Cardiac muscle cell (in vitro differentiated cells and primary cell): ENCODE measurements at regions not wholly inside any gene's neighbourhood (a gene's known extent, or its start where the extent isn't known, plus 50 kb on each side); places are given as distances from the start of the nearest gene placed in this dataset.

Experiments
- DNase-seq, 2 donors: peaks; one replicate each; pipeline versions ENCODE4 v3.0.0 to v3.0.0-alpha.2; 2010 to 2017; ENCODE audit warnings: low read depth in 1 of 2, low spot score in 1 of 2
- H3K27ac ChIP-seq: fragments of 200-600 bp; sonication (generic); 2 replicates; pipeline ENCODE4 v1.5.1; 2016
- H3K27me3 ChIP-seq: fragments of 200-600 bp; sonication (generic); 2 replicates; pipeline ENCODE4 v1.6.0; 2016; ENCODE audit warnings: control low read depth
- H3K36me3 ChIP-seq: fragments of 200-600 bp; sonication (generic); 2 replicates; pipeline ENCODE4 v1.5.1; 2016; ENCODE audit warnings: control low read depth
- H3K4me1 ChIP-seq: fragments of 200-600 bp; sonication (generic); 2 replicates; pipeline ENCODE4 v1.8.1; 2017; ENCODE audit warnings: low read depth, mild to moderate bottlenecking, mixed run types
- H3K4me3 ChIP-seq: fragments of 200-600 bp; sonication (generic); 2 replicates; pipeline ENCODE4 v1.5.1; 2016; ENCODE audit warnings: mild to moderate bottlenecking
- H3K9me3 ChIP-seq: fragments of 200-600 bp; sonication (generic); 2 replicates; pipeline ENCODE4 v1.5.1; 2017; ENCODE audit warnings: low read depth, mild to moderate bottlenecking, control low read depth
- CTCF ChIP-seq: IDR thresholded peaks from 2 replicates; pipeline ENCODE4 v1.5.1; 2012; ENCODE audit warnings: low read depth, mild to moderate bottlenecking, low read length

GRCh38 chr7:156207306-156207705 is 395.0 kb upstream of the SHH start:
- Histone ChIP-seq H3K4me1 (no peaks in the 10 kb centered on the region), H3K9me3 (no peaks in the 10 kb centered on the region), H3K4me3 (no peak overlapping the region), H3K27me3 (no peaks in the 10 kb centered on the region), H3K36me3 (no peaks in the 10 kb centered on the region), H3K27ac (no peak overlapping the region)
- no peak for DNase-seq
- no peak for TF ChIP-seq CTCF

GRCh38 chr7:156206174-156206573 is 393.9 kb upstream of the SHH start:
- H3K27ac ChIP-seq: no peak overlapping the region
- DNase-seq: no peak

GRCh38 chr7:156204820-156205219 is 392.6 kb upstream of the SHH start:
- no peaks in the 10 kb centered on the region for H3K9me3 ChIP-seq
- H3K4me1 ChIP-seq: no peaks in the 10 kb centered on the region
- H3K27me3 ChIP-seq: no peaks in the 10 kb centered on the region
- TF ChIP-seq CTCF: no peak
- no peak overlapping the region for H3K4me3 ChIP-seq
- H3K36me3 ChIP-seq: no peaks in the 10 kb centered on the region
- no peak overlapping the region for H3K27ac ChIP-seq
- no peak for DNase-seq

More at GRCh38 chr7:156206174-156206573, 393.9 kb upstream of the SHH start:
- H3K4me1 ChIP-seq: no peaks in the 10 kb centered on the region
- no peaks in the 10 kb centered on the region for H3K27me3 ChIP-seq
- no peak overlapping the region for H3K4me3 ChIP-seq
- no peaks in the 10 kb centered on the region for H3K9me3 ChIP-seq
- H3K36me3 ChIP-seq: no peaks in the 10 kb centered on the region
- TF ChIP-seq CTCF: no peak

- Histone ChIP-seq H3K4me3 (no peak overlapping the region), H3K9me3 (no peaks in the 10 kb centered on the region), H3K27me3 (no peaks in the 10 kb centered on the region), H3K36me3 (no peaks in the 10 kb centered on the region), H3K4me1 (no peaks in the 10 kb centered on the region), H3K27ac (no peak overlapping the region)
- TF ChIP-seq CTCF: no peak
- no peak for DNase-seq
Observed at GRCh38 chr7:156203923-156204322, 391.7 kb upstream of the SHH start.

- no peaks in the 10 kb centered on the region for H3K9me3 ChIP-seq
- H3K36me3 ChIP-seq: no peaks in the 10 kb centered on the region
- no peaks in the 10 kb centered on the region for H3K27me3 ChIP-seq
- DNase-seq: no peak
- H3K4me3 ChIP-seq: no peak overlapping the region
- H3K4me1 ChIP-seq: no peaks in the 10 kb centered on the region
- no peak overlapping the region for H3K27ac ChIP-seq
- no peak for TF ChIP-seq CTCF
Observed at GRCh38 chr7:156198277-156198676, 386.0 kb upstream of the SHH start.

GRCh38 chr7:156196649-156197048 is 384.4 kb upstream of the SHH start:
- DNase-seq: no peak
- H3K36me3 ChIP-seq: no peaks in the 10 kb centered on the region
- no peak overlapping the region for H3K4me3 ChIP-seq
- TF ChIP-seq CTCF: no peak
- H3K27me3 ChIP-seq: no peaks in the 10 kb centered on the region
- no peaks in the 10 kb centered on the region for H3K9me3 ChIP-seq
- no peak overlapping the region for H3K27ac ChIP-seq
- no peaks in the 10 kb centered on the region for H3K4me1 ChIP-seq
